C4-2B (cell line): ENCODE measurements at regions not wholly inside any gene's neighbourhood (a gene's known extent, or its start where the extent isn't known, plus 50 kb on each side); places are given as distances from the start of the nearest gene placed in this dataset.

Experiments used
- H3K27ac ChIP-seq: fragments of 450-650 bp; 2 replicates; pipeline ENCODE4 v1.5.1; 2017
- CTCF ChIP-seq: fragments of 450-650 bp; conservative IDR thresholded peaks from 2 replicates; pipeline ENCODE4 v1.5.1; 2017; ENCODE audit warnings: mild to moderate bottlenecking
- ZFX ChIP-seq: fragments of 450-650 bp; IDR thresholded peaks from 2 replicates; pipeline ENCODE4 v1.6.1; 2017

- TF ChIP-seq ZFX, result no peak
- TF ChIP-seq CTCF, result no peak
- H3K27ac ChIP-seq, result no peak overlapping the region
Measured at GRCh38 chr21:23101111-23101510, 2102.9 kb downstream of the NCAM2 start.

GRCh38 chr21:23108533-23108932 lies 2110.3 kb downstream of the NCAM2 start:
- no peak for TF ChIP-seq CTCF
- no peak for TF ChIP-seq ZFX
- no peak overlapping the region for H3K27ac ChIP-seq

- no peak overlapping the region for H3K27ac ChIP-seq
- TF ChIP-seq CTCF, result no peak
- TF ChIP-seq ZFX, result no peak
Measured at GRCh38 chr21:23111070-23111600, 2112.9 kb downstream of the NCAM2 start.

GRCh38 chr21:23119491-23119890 lies 2121.3 kb downstream of the NCAM2 start:
- TF ChIP-seq CTCF (no peak), ZFX (no peak)

GRCh38 chr21:23127973-23128372 lies 2129.8 kb downstream of the NCAM2 start:
- TF ChIP-seq ZFX, result no peak
- peak; percentile 5; the same call in 1 of the 2 replicates for TF ChIP-seq CTCF
- no peak overlapping the region for H3K27ac ChIP-seq

More at GRCh38 chr21:23119491-23119890, 2121.3 kb downstream of the NCAM2 start:
- H3K27ac ChIP-seq, result no peak overlapping the region

GRCh38 chr21:23130308-23130707 lies 2132.1 kb downstream of the NCAM2 start:
- no peak for TF ChIP-seq ZFX
- no peak for TF ChIP-seq CTCF
- no peak overlapping the region for H3K27ac ChIP-seq

GRCh38 chr21:23131177-23131576 lies 2133.0 kb downstream of the NCAM2 start:
- peak; percentile 71 for TF ChIP-seq CTCF
- no peak for TF ChIP-seq ZFX
- no peak overlapping the region for H3K27ac ChIP-seq
